Astrocyte (in vitro differentiated cells and primary cell): ENCODE measurements at regions not wholly inside any gene's neighbourhood (a gene's known extent, or its start where the extent isn't known, plus 50 kb on each side); places are given as distances from the start of the nearest gene placed in this dataset.

ENCODE experiments used
- DNase-seq: peaks from one replicate; pipeline ENCODE4 v3.0.0-alpha.2; 2010; ENCODE audit warnings: low read depth
- FAIRE-seq: peaks from 2 replicates; lab custom pipeline; 2011; peaks lifted over from hg19 to GRCh38; lab: Jason Lieb, UNC
- H2AFZ ChIP-seq: 2 replicates; pipeline ENCODE4 v1.6.0; 2012; ENCODE audit warnings: low read depth, low read length, inconsistent platforms
- H3K27ac ChIP-seq: 2 replicates; pipeline ENCODE4 v1.5.1; 2011; ENCODE audit warnings: low read depth, low read length, inconsistent platforms
- H3K27me3 ChIP-seq: 2 replicates; pipeline ENCODE4 v1.6.0; 2011; ENCODE audit warnings: low read length, inconsistent platforms; ENCODE audit not compliant: insufficient read depth
- H3K36me3 ChIP-seq: 2 replicates; pipeline ENCODE4 v1.5.1; 2011; ENCODE audit warnings: low read length, inconsistent platforms; ENCODE audit not compliant: insufficient read depth
- H3K4me1 ChIP-seq: 2 replicates; pipeline ENCODE4 v1.5.1; 2011; ENCODE audit warnings: low read length, inconsistent platforms; ENCODE audit not compliant: insufficient read depth
- H3K4me2 ChIP-seq: 2 replicates; pipeline ENCODE4 v1.6.0; 2012; ENCODE audit warnings: low read length, inconsistent platforms
- H3K4me3 ChIP-seq: 2 replicates; pipeline ENCODE4 v1.5.1; 2011; ENCODE audit warnings: low read depth, mild to moderate bottlenecking, low read length, inconsistent platforms; ENCODE audit not compliant: insufficient read depth
- H3K79me2 ChIP-seq: 2 replicates; pipeline ENCODE4 v1.6.0; 2012; ENCODE audit warnings: mild to moderate bottlenecking, low read length, inconsistent platforms; ENCODE audit not compliant: insufficient read depth
- H3K9ac ChIP-seq: 2 replicates; pipeline ENCODE4 v1.6.0; 2012; ENCODE audit warnings: mild to moderate bottlenecking, low read length, inconsistent platforms
- H3K9me3 ChIP-seq: 2 replicates; pipeline ENCODE4 v1.5.1; 2012; ENCODE audit warnings: low read depth, mild to moderate bottlenecking, low read length, inconsistent platforms; ENCODE audit not compliant: insufficient read depth
- H4K20me1 ChIP-seq: 2 replicates; pipeline ENCODE4 v1.6.0; 2012; ENCODE audit warnings: low read length, inconsistent platforms; ENCODE audit not compliant: insufficient read depth
- H3K27ac Mint-ChIP-seq: one replicate; pipeline ENCODE4 v1.8.0; 2021; ENCODE audit warnings: mild to moderate bottlenecking, mixed read lengths; ENCODE audit not compliant: unreplicated experiment
- H3K27me3 Mint-ChIP-seq: one replicate; pipeline ENCODE4 v1.8.0; 2021; ENCODE audit warnings: low read depth, mixed read lengths; ENCODE audit not compliant: unreplicated experiment
- H3K36me3 Mint-ChIP-seq: one replicate; pipeline ENCODE4 v1.8.0; 2021; ENCODE audit warnings: low read depth, mixed read lengths; ENCODE audit not compliant: unreplicated experiment
- H3K4me1 Mint-ChIP-seq: one replicate; pipeline ENCODE4 v1.8.0; 2021; ENCODE audit warnings: low read depth, mixed read lengths; ENCODE audit not compliant: unreplicated experiment
- H3K4me3 Mint-ChIP-seq: one replicate; pipeline ENCODE4 v1.8.0; 2021; ENCODE audit warnings: mild to moderate bottlenecking, moderate library complexity, mixed read lengths; ENCODE audit not compliant: unreplicated experiment
- H3K9me3 Mint-ChIP-seq: one replicate; pipeline ENCODE4 v1.8.0; 2021; ENCODE audit warnings: mild to moderate bottlenecking, mixed read lengths; ENCODE audit not compliant: unreplicated experiment
- CTCF ChIP-seq: IDR thresholded peaks from 2 replicates; pipeline ENCODE4 v1.5.1; 2011; ENCODE audit warnings: low read depth, mild to moderate bottlenecking, inconsistent platforms, low read length, moderate library complexity; ENCODE audit not compliant: insufficient read depth
- EZH2 ChIP-seq: IDR thresholded peaks from 2 replicates; pipeline ENCODE4 v1.6.1; 2012; ENCODE audit warnings: mild to moderate bottlenecking, low read length, inconsistent platforms; ENCODE audit not compliant: insufficient read depth

DNA sequence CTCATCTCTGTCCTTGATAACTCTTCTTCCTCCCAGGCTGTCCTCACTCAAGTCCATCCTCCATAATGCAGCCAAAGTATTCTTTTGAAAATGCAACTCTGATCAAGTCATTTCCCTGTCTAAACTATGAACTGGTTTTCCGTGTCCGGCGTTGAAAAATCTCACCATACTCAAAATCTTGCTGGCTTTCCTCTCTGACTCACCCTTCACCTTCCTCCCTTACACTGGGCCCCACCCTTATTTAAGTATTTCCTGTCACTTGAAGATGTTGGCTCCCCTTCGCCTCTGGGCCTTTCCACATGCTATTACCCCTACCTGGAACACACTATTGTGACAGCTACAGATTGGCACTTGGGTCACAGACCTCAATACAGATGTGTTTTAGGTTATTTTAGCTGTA is 515.6 kb downstream of the INHBA start:
- H3K27ac Mint-ChIP-seq, result no peak overlapping the region
- DNase-seq, result no peak
- H3K9me3 Mint-ChIP-seq, result peaks cover 4% of the 10 kb centered on the region
- H3K27me3 Mint-ChIP-seq, result peaks cover 2% of the 10 kb centered on the region
- Histone ChIP-seq H2AFZ (no peak overlapping the region), H3K4me1 (peaks cover 26% of the 10 kb centered on the region), H3K27me3 (no peaks in the 10 kb centered on the region), H3K4me3 (no peak overlapping the region), H3K9me3 (no peaks in the 10 kb centered on the region), H3K9ac (no peak overlapping the region), H3K79me2 (no peaks in the 10 kb centered on the region), H3K27ac (peak overlapping the region; percentile 18), H4K20me1 (no peaks in the 10 kb centered on the region), H3K4me2 (no peak overlapping the region), H3K36me3 (no peaks in the 10 kb centered on the region)
- no peak for FAIRE-seq
- TF ChIP-seq CTCF, result no peak
- no peak for TF ChIP-seq EZH2
- H3K4me3 Mint-ChIP-seq, result no peak overlapping the region
- H3K4me1 Mint-ChIP-seq, result peaks cover 35% of the 10 kb centered on the region
- no peaks in the 10 kb centered on the region for H3K36me3 Mint-ChIP-seq

DNA sequence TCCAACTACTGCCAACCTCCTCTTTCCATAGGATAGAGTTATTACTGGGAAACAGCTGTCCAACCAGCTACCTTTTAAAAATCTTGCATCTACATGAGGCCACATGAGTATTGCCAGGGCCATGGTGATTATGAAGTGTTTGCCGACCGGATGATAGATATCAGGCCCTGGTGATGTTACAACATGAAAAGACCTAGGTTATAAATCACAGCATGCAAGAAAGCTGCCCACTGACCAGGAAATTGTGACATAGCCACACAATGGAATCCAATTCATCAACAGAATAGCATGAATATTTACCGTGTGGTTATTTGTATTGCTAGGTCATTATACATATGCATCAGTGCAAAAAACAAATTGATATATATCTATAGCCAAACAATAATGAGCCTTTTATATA is 517.0 kb downstream of the INHBA start:
- H3K9me3 Mint-ChIP-seq, result peaks cover 4% of the 10 kb centered on the region
- Histone ChIP-seq H2AFZ (no peak overlapping the region), H3K36me3 (no peaks in the 10 kb centered on the region), H3K9me3 (no peaks in the 10 kb centered on the region), H3K27ac (no peak overlapping the region), H3K4me1 (peaks cover 26% of the 10 kb centered on the region), H3K27me3 (no peaks in the 10 kb centered on the region), H3K4me2 (no peak overlapping the region), H3K79me2 (no peaks in the 10 kb centered on the region), H3K9ac (no peak overlapping the region), H3K4me3 (no peak overlapping the region), H4K20me1 (no peaks in the 10 kb centered on the region)
- no peaks in the 10 kb centered on the region for H3K36me3 Mint-ChIP-seq
- DNase-seq (no peak), FAIRE-seq (no peak)
- no peak overlapping the region for H3K4me3 Mint-ChIP-seq
- no peak overlapping the region for H3K27ac Mint-ChIP-seq
- no peak for TF ChIP-seq EZH2
- no peak for TF ChIP-seq CTCF
- peaks cover 2% of the 10 kb centered on the region for H3K27me3 Mint-ChIP-seq
- H3K4me1 Mint-ChIP-seq, result peaks cover 28% of the 10 kb centered on the region

GRCh38 chr7:41183741-41184140 is 519.1 kb downstream of the INHBA start:
- Mint-ChIP-seq H3K4me3 (no peak overlapping the region), H3K27me3 (peaks cover 2% of the 10 kb centered on the region), H3K27ac (no peak overlapping the region), H3K9me3 (peaks cover 4% of the 10 kb centered on the region), H3K36me3 (no peaks in the 10 kb centered on the region), H3K4me1 (peaks cover 13% of the 10 kb centered on the region)
- no peaks in the 10 kb centered on the region for H3K9me3 ChIP-seq
- no peaks in the 10 kb centered on the region for H3K36me3 ChIP-seq
- H2AFZ ChIP-seq, result no peak overlapping the region
- H4K20me1 ChIP-seq, result no peaks in the 10 kb centered on the region
- H3K27ac ChIP-seq, result no peak overlapping the region
- H3K27me3 ChIP-seq, result no peaks in the 10 kb centered on the region
- FAIRE-seq (no peak), DNase-seq (no peak)
- peaks cover 9% of the 10 kb centered on the region for H3K4me1 ChIP-seq
- H3K9ac ChIP-seq, result no peak overlapping the region
- TF ChIP-seq CTCF (no peak), EZH2 (no peak)
- H3K4me3 ChIP-seq, result no peak overlapping the region
- no peaks in the 10 kb centered on the region for H3K79me2 ChIP-seq
- H3K4me2 ChIP-seq, result no peak overlapping the region
